ENCODE measurements at regions not wholly inside any gene's neighbourhood (a gene's known extent, or its start where the extent isn't known, plus 50 kb on each side); places are given as distances from the start of the nearest gene placed in this dataset.

DNA sequence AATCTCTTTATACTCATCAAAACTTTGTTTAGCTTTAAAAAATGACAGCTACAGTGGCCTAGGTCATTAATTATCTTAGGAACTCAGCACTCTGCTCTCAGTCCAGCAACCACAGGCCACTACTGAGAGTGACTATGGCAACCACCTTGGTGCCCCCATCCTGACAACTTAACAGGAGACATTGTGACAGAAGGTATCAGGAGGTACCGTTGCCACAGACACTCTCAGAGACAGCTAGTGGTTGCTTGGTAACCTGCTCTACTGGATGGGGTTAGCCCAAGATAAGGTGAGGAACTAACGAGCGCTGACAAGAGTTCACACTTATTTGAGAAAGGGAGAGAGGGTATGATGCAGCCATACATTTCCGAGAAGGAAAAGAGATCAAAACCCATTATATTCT lies 76.1 kb upstream of the TFAP2D start:
- DNase-seq (ENCODE audit: low read depth) = no peak

DNA sequence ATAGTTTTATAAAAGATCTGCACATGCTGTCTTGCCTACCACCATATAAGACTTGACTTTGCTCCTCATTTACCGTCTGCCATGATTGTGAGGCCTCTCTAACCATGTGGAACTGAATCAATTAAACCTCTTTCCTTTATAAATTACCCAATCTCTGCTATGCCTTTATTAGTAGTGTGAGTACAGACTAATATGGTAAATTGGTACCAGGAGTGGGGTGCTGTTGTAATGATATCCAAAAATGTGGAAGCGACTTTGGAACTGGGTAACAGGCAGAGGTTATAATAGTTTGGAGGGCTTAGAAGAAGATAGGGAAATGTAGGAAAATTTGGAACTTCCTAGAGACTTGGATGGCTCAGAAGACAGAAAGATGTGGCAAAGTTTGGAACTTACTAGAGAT lies 64.2 kb upstream of the TFAP2D start:
- DNase-seq (ENCODE audit: low read depth) = no peak

DNA sequence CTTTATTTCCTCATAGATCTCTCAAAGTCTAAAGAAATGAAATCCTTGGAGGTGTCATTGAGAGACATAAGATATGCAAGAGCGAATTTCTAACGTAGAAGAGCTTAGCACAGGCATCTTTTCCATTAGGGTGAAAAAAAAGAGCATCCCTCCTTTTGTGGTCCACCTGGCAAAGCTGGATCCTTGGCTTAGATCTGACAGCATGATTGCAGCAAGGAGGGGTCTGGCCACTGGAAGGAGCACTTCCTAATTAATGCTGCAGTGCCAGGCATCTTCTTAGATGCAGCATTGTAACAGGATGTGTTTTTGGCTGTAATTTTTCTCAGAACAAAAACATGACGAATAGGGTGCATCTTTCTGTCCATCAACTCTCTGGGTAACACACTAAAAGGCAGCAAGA lies 60.1 kb upstream of the TFAP2D start:
- no peak for DNase-seq (ENCODE audit: low read depth)

DNA sequence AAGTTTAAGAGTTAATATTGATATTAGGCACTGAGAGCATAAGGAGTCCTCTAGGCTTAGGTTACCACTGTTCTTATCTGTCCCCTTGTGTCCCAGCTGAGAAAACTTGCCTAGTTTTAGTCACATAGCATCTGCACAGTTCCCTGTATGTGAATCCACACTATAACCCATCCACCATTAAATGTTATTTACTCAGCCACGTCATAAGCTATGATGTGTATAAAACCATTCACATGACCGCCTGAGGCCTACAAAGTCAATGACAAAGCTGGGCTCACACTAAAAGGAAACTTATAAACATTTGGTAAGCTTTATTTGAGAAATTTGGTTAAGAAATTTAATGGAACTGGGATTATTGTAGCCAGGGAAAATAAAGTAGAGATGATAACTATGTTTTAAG lies 59.2 kb upstream of the TFAP2D start:
- DNase-seq (ENCODE audit: low read depth) = no peak

DNA sequence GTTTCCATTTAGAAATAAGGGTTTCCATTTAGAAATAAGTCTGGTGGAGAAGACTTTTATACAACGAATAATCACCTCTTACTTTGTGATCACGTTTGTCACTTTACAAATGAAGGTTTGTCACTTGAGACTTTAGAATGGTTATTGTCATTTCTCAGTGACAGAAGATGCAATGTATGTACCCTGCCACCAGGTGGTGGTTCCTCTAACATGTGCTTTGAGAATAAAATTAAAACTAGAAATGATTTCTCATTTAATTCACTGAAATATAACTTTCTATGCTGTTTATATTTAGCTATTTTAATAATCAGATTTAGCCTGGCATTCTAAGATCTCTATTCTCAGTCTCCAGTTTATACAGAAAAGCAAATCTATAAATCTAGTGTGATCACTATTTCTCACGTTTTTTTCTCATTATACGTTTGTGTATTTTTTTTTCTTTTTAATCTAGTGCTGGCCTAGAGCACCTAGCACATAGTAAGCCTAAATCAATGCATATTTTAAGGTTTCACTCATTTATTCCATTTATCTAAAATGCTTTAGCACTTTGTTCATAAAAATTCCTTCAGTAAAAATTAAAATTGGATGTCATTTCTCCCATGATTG lies 57.4 kb upstream of the TFAP2D start:
- DNase-seq (ENCODE audit: low read depth) = no peak

DNA sequence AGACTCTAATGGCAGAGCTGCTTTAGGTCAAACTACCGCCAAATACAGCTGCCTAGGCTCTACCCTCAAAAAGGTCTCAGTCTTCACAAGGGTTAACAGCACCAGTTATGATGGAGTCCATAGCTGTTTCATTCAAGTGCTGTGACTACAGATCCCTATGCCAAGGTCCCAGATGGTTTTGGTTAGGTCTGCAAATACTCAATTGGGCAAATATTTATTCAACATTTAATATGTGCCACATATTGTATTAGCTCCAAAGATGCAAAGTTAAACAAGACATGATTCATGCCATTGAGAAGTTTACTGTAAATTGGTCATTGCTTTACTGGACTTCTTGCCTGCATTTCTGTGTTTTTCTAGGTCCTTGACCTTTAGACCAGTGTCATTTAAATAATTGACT lies 55.8 kb upstream of the TFAP2D start:
- no peak for DNase-seq (ENCODE audit: low read depth)

DNA sequence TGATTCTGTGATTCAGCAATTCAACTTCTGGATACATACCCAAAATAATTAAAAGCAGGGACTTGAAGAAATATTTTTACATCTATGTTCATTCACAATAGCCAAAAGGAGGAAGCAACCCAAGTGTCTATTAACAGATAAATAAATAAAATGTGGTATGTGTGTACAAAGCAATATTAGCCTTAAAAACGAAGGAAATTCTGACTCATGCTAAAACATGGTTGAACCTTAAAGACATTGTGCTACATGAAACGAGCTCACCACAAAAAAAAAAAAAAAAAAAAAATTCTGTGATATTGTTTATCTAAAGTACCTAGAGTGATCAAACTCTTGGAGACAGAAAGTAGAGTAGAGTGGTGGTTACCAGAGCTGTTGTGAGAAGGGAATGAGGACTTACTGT lies 54.8 kb upstream of the TFAP2D start:
- no peak for DNase-seq (ENCODE audit: low read depth)

DNA sequence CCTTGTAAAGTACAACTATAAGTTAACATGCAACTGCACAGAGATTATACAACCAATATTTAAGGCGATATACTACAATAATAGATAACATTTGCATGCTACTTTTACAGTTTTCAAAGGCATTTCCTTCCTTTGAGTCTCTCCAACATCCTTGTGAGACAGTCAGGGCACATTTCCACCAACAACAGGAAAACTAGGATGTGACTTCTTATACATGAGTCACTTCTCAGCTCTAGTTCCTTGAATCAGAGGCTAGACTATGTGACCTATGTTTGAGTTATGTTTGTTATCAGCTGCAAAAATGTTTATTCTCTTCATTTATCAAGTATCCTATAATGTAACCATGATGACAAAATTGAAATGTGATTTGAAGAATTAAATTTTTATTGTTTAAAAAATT lies 51.7 kb upstream of the TFAP2D start:
- DNase-seq (ENCODE audit: low read depth) = no peak
